K562 (cell line): ENCODE measurements at regions not wholly inside any gene's neighbourhood (a gene's known extent, or its start where the extent isn't known, plus 50 kb on each side); places are given as distances from the start of the nearest gene placed in this dataset.

Experiments
- CEBPG ChIP-seq, 3 experiments: fragments of 200-800 bp in 1 of 3; sonication (Bioruptor generic) in 1 of 3; sonication (generic) in 1 of 3; formaldehyde crosslinking in 1 of 3; IDR thresholded peaks in 2 of 3; conservative IDR thresholded peaks in 1 of 3; 2 replicates each; pipeline versions ENCODE4 v1.6.1 to v1.8.0; 2016 to 2022; ENCODE audit warnings: missing compliant biosample characterization in 2 of 3, missing genetic modification characterization in 2 of 3, mild to moderate bottlenecking in 1 of 3, missing genetic modification reagents in 1 of 3
- CTCF ChIP-seq, 3 experiments: IDR thresholded peaks in 2 of 3; conservative IDR thresholded peaks in 1 of 3; 2 replicates each; pipeline ENCODE4 v1.5.1; 2011 to 2012; ENCODE audit warnings: low read length in 3 of 3, mild to moderate bottlenecking in 3 of 3, control low read depth in 2 of 3, improper control_type of control experiment in 1 of 3, inconsistent platforms in 1 of 3, low read depth in 1 of 3, mixed read lengths in 1 of 3, moderate library complexity in 1 of 3; ENCODE audit not compliant: insufficient read depth in 2 of 3
- ETV5 ChIP-seq: sonication (generic); formaldehyde crosslinking; IDR thresholded peaks from 2 replicates; pipeline ENCODE4 v1.4.0; 2020; ENCODE audit warnings: low read depth, mild to moderate bottlenecking, missing genetic modification reagents
- GABPA ChIP-seq: fragments of 200-800 bp; sonication (Bioruptor generic); conservative IDR thresholded peaks from 2 replicates; pipeline ENCODE4 v1.6.1; 2016; ENCODE audit warnings: low read depth, missing genetic modification characterization, missing compliant biosample characterization
- KDM4B ChIP-seq, 2 experiments: fragments of 450-650 bp in 1 of 2; sonication (generic) in 1 of 2; IDR thresholded peaks; 2 replicates each; pipeline ENCODE4 v1.6.1; 2016 to 2017; ENCODE audit warnings: borderline replicate concordance in 2 of 2, antibody characterized with exemption in 1 of 2, low read depth in 1 of 2, mild to moderate bottlenecking in 1 of 2
- NFIC ChIP-seq: fragments of 450-650 bp; IDR thresholded peaks from 2 replicates; pipeline ENCODE4 v1.6.1; 2017; ENCODE audit warnings: mild to moderate bottlenecking, inconsistent platforms
- POLR2A ChIP-seq: fragments of 450-650 bp; conservative IDR thresholded peaks from 2 replicates; pipeline ENCODE4 v1.6.1; 2016
- RFX5 ChIP-seq: IDR thresholded peaks from 2 replicates; pipeline ENCODE4 v1.6.1; 2011; ENCODE audit warnings: low read depth, mild to moderate bottlenecking, improper control_type of control experiment, low read length
- SMARCA5 ChIP-seq: fragments of 450-650 bp; IDR thresholded peaks from 2 replicates; pipeline ENCODE4 v1.6.1; 2016
- TBL1XR1 ChIP-seq, 2 experiments: IDR thresholded peaks; 2 replicates each; pipeline ENCODE4 v1.6.1; 2012; ENCODE audit warnings: improper control_type of control experiment in 2 of 2, low read length in 2 of 2, mild to moderate bottlenecking in 1 of 2
- ZBTB26 ChIP-seq: fragments of 450-650 bp; formaldehyde crosslinking; IDR thresholded peaks from 2 replicates; pipeline ENCODE4 v1.4.0; 2022; ENCODE audit warnings: missing genetic modification characterization

DNA sequence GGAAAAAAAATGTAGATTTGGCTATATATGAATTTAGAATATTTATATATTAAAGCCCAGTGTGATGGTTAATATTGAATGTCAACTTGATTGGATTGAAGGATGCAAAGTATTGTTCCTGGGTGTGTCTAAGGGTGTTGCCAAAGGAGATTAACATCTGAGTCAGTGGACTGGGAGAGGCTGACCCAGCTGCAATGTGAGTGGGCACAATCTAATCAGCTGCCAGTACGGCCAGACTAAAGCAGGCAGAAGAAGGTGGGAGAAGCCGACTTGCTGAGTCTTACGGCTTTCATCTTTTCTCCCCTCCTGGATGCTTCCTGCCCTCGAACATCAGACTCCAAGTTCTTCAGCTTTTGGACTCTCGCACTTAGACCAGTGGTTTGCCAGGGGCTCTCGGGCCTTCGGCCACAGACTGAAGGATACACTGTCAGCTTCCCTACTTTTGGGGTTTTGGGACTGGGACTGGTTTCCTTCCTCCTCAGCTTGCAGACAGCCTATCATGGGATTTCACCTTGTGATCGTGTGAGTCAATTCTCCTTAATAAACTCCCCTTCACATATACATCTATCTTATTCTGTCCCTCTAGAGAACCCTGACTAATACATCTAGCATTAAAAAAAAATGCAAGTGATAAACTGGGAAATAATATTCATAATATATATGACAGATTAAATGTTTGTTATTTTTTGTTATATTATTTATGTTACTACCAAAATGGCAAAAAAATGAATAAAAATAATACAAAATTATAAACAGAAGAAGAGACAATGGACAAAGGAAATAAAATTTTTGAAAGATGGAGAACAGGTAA lies 122.4 kb downstream of the DLEU7 start:
- TF ChIP-seq NFIC, result no peak
- no peak for TF ChIP-seq POLR2A
- no peak for TF ChIP-seq CEBPG (CRISPR knock-in tag; IDR thresholded peaks at IDR 0.05)
- no peak for TF ChIP-seq CEBPG (tag; conservative IDR thresholded peaks at IDR 0.05 in 1 of 2, IDR thresholded peaks at IDR 0.05 in 1 of 2)
- TF ChIP-seq SMARCA5, result no peak
- no peak for TF ChIP-seq CTCF (IDR thresholded peaks at IDR 0.05 in 2 of 3, conservative IDR thresholded peaks at IDR 0.05 in 1 of 3; ENCODE audit: insufficient read depth in 2 of 3, low read depth in 1 of 3, low read length in 3 of 3)
- no peak for TF ChIP-seq ZBTB26 (CRISPR knock-in tag)
- TF ChIP-seq GABPA, result no peak
- no peak for TF ChIP-seq TBL1XR1 (IDR thresholded peaks at IDR 0.05; ENCODE audit: low read length in 2 of 2)
- no peak for TF ChIP-seq ETV5
- TF ChIP-seq RFX5, result no peak
- no peak for TF ChIP-seq KDM4B (IDR thresholded peaks at IDR 0.05; ENCODE audit: borderline replicate concordance in 2 of 2, low read depth in 1 of 2)
